HG02571 (cell line): ENCODE measurements at regions not wholly inside any gene's neighbourhood (a gene's known extent, or its start where the extent isn't known, plus 50 kb on each side); places are given as distances from the start of the nearest gene placed in this dataset.

Experiments used
- ATAC-seq: cut with Tn5 transposase; IDR thresholded peaks from one replicate; pipeline ENCODE4 v1.9.1; 2021; ENCODE audit warnings: mild to moderate bottlenecking, moderate library complexity; ENCODE audit not compliant: unreplicated experiment

- no peak for ATAC-seq
Observed at GRCh38 chr1:95966866-95967265, 732.9 kb downstream of the RWDD3 start.

GRCh38 chr1:95974586-95974985, 740.6 kb downstream of the RWDD3 start:
- no peak for ATAC-seq

- ATAC-seq, result no peak
Observed at GRCh38 chr1:95982711-95983110, 738.9 kb upstream of the PTBP2 start.

- no peak for ATAC-seq
Observed at GRCh38 chr1:95983831-95984230, 737.8 kb upstream of the PTBP2 start.

GRCh38 chr1:95984798-95985374, 736.7 kb upstream of the PTBP2 start:
- no peak for ATAC-seq

- ATAC-seq, result no peak
Observed at GRCh38 chr1:95990033-95990432, 731.6 kb upstream of the PTBP2 start.

- ATAC-seq, result no peak
Observed at GRCh38 chr1:95991787-95992520, 729.6 kb upstream of the PTBP2 start.

GRCh38 chr1:95994643-95995042, 726.9 kb upstream of the PTBP2 start:
- ATAC-seq, result no peak

- no peak for ATAC-seq
Observed at GRCh38 chr1:96002201-96002600, 719.4 kb upstream of the PTBP2 start.

- ATAC-seq, result no peak
Observed at GRCh38 chr1:96002969-96003964, 718.3 kb upstream of the PTBP2 start.

- no peak for ATAC-seq
Observed at GRCh38 chr1:96009831-96010434, 711.7 kb upstream of the PTBP2 start.

- no peak for ATAC-seq
Observed at GRCh38 chr1:96011606-96012005, 710.0 kb upstream of the PTBP2 start.

- ATAC-seq, result no peak
Observed at GRCh38 chr1:96016219-96016618, 705.4 kb upstream of the PTBP2 start.

GRCh38 chr1:96020378-96020777, 701.2 kb upstream of the PTBP2 start:
- no peak for ATAC-seq

GRCh38 chr1:96025062-96025461, 696.5 kb upstream of the PTBP2 start:
- no peak for ATAC-seq

- no peak for ATAC-seq
Observed at GRCh38 chr1:96028071-96028470, 693.5 kb upstream of the PTBP2 start.

GRCh38 chr1:96030312-96030711, 691.3 kb upstream of the PTBP2 start:
- no peak for ATAC-seq

- no peak for ATAC-seq
Observed at GRCh38 chr1:96034006-96034405, 687.6 kb upstream of the PTBP2 start.

- ATAC-seq, result no peak
Observed at GRCh38 chr1:96036763-96037162, 684.8 kb upstream of the PTBP2 start.

- no peak for ATAC-seq
Observed at GRCh38 chr1:96038636-96039035, 682.9 kb upstream of the PTBP2 start.

- ATAC-seq, result no peak
Observed at GRCh38 chr1:96039910-96040309, 681.7 kb upstream of the PTBP2 start.
